HG03575 (cell line): ENCODE measurements at regions not wholly inside any gene's neighbourhood (a gene's known extent, or its start where the extent isn't known, plus 50 kb on each side); places are given as distances from the start of the nearest gene placed in this dataset.

Experiments
- ATAC-seq: cut with Tn5 transposase; IDR thresholded peaks from one replicate; pipeline ENCODE4 v1.9.1; 2021; ENCODE audit not compliant: unreplicated experiment, insufficient number of reproducible peaks, low FRiP score; ENCODE audit errors: extremely low read depth

- ATAC-seq = no peak
Observed at GRCh38 chr10:3480281-3480989, 304.6 kb downstream of the KLF6 start.

- no peak for ATAC-seq
Observed at GRCh38 chr10:3478632-3479240, 306.2 kb upstream of the PITRM1 start.

GRCh38 chr10:3478153-3478552, 305.6 kb upstream of the PITRM1 start:
- ATAC-seq = no peak

- ATAC-seq = no peak
Observed at GRCh38 chr10:3477683-3478082, 305.1 kb upstream of the PITRM1 start.

GRCh38 chr10:3476640-3477448, 304.3 kb upstream of the PITRM1 start:
- no peak for ATAC-seq

- no peak for ATAC-seq
Observed at GRCh38 chr10:3476186-3476585, 303.6 kb upstream of the PITRM1 start.

GRCh38 chr10:3475367-3475766, 302.8 kb upstream of the PITRM1 start:
- no peak for ATAC-seq

GRCh38 chr10:3474266-3474665, 301.7 kb upstream of the PITRM1 start:
- ATAC-seq = no peak

- ATAC-seq = no peak
Observed at GRCh38 chr10:3473271-3473670, 300.7 kb upstream of the PITRM1 start.

- ATAC-seq = no peak
Observed at GRCh38 chr10:3472287-3473051, 299.9 kb upstream of the PITRM1 start.

- no peak for ATAC-seq
Observed at GRCh38 chr10:3471927-3472286, 299.3 kb upstream of the PITRM1 start.

- no peak for ATAC-seq
Observed at GRCh38 chr10:3471472-3471871, 298.9 kb upstream of the PITRM1 start.

GRCh38 chr10:3470191-3470590, 297.6 kb upstream of the PITRM1 start:
- no peak for ATAC-seq

- no peak for ATAC-seq
Observed at GRCh38 chr10:3469639-3470020, 297.0 kb upstream of the PITRM1 start.

- no peak for ATAC-seq
Observed at GRCh38 chr10:3468919-3469638, 296.5 kb upstream of the PITRM1 start.

- no peak for ATAC-seq
Observed at GRCh38 chr10:3467052-3467951, 294.7 kb upstream of the PITRM1 start.

- no peak for ATAC-seq
Observed at GRCh38 chr10:3465406-3465891, 292.9 kb upstream of the PITRM1 start.
